H4 (cell line): ENCODE measurements at regions not wholly inside any gene's neighbourhood (a gene's known extent, or its start where the extent isn't known, plus 50 kb on each side); places are given as distances from the start of the nearest gene placed in this dataset.
"Not testable (repeated sequence)": the region's sequence is repeated elsewhere in the genome, so short reads cannot be mapped to it uniquely, and the experiment has no call there.

Source experiments
- DNase-seq: peaks from one replicate; pipeline ENCODE4 v3.0.0-alpha.2; 2015; ENCODE audit warnings: low spot score

- no peak for DNase-seq
Measured at GRCh38 chr16:65771707-65772106, 594.8 kb upstream of the CDH5 start.

- no peak for DNase-seq
Measured at GRCh38 chr16:65770752-65771151, 595.7 kb upstream of the CDH5 start.

GRCh38 chr16:65769776-65770438, 596.6 kb upstream of the CDH5 start:
- peak; percentile 16 for DNase-seq

GRCh38 chr16:65769055-65769465, 597.4 kb upstream of the CDH5 start:
- no peak for DNase-seq

GRCh38 chr16:65767125-65767524, 599.4 kb upstream of the CDH5 start:
- DNase-seq = no peak

- no peak for DNase-seq
Measured at GRCh38 chr16:65763640-65764305, 602.7 kb upstream of the CDH5 start.

GRCh38 chr16:65760874-65761273, 605.6 kb upstream of the CDH5 start:
- DNase-seq = no peak

- no peak for DNase-seq
Measured at GRCh38 chr16:65758620-65759019, 607.9 kb upstream of the CDH5 start.

- DNase-seq = no peak
Measured at GRCh38 chr16:65757064-65757463, 609.4 kb upstream of the CDH5 start.

- DNase-seq = no peak
Measured at GRCh38 chr16:65756163-65756562, 610.3 kb upstream of the CDH5 start.

GRCh38 chr16:65754820-65755691, 611.4 kb upstream of the CDH5 start:
- no peak for DNase-seq

- no peak for DNase-seq
Measured at GRCh38 chr16:65752522-65752844, 614.0 kb upstream of the CDH5 start.

GRCh38 chr16:65751622-65752521, 614.6 kb upstream of the CDH5 start:
- no peak for DNase-seq

- no peak for DNase-seq
Measured at GRCh38 chr16:65749506-65749905, 617.0 kb upstream of the CDH5 start.

- DNase-seq = no peak
Measured at GRCh38 chr16:65746941-65747340, 619.5 kb upstream of the CDH5 start.

- no peak for DNase-seq
Measured at GRCh38 chr16:65745201-65745708, 621.2 kb upstream of the CDH5 start.

GRCh38 chr16:65744401-65744800, 622.1 kb upstream of the CDH5 start:
- DNase-seq = no peak

- no peak for DNase-seq
Measured at GRCh38 chr16:65743558-65743957, 621.7 kb upstream of the CDH11 start.

GRCh38 chr16:65740711-65741110, 618.8 kb upstream of the CDH11 start:
- DNase-seq = no peak

- DNase-seq = no peak
Measured at GRCh38 chr16:65739518-65739917, 617.7 kb upstream of the CDH11 start.

GRCh38 chr16:65737831-65738230, 616.0 kb upstream of the CDH11 start:
- no peak for DNase-seq

- not testable (repeated sequence) for DNase-seq
Measured at GRCh38 chr16:65735615-65736014, 613.8 kb upstream of the CDH11 start.
